Cardiac muscle cell (in vitro differentiated cells and primary cell): ENCODE measurements at regions not wholly inside any gene's neighbourhood (a gene's known extent, or its start where the extent isn't known, plus 50 kb on each side); places are given as distances from the start of the nearest gene placed in this dataset.
"Not testable (repeated sequence)": the region's sequence is repeated elsewhere in the genome, so short reads cannot be mapped to it uniquely, and the experiment has no call there.

ENCODE experiments used
- DNase-seq, 2 donors: peaks; one replicate each; pipeline versions ENCODE4 v3.0.0 to v3.0.0-alpha.2; 2010 to 2017; ENCODE audit warnings: low read depth in 1 of 2, low spot score in 1 of 2
- H3K27ac ChIP-seq: fragments of 200-600 bp; sonication (generic); 2 replicates; pipeline ENCODE4 v1.5.1; 2016
- H3K27me3 ChIP-seq: fragments of 200-600 bp; sonication (generic); 2 replicates; pipeline ENCODE4 v1.6.0; 2016; ENCODE audit warnings: control low read depth
- H3K36me3 ChIP-seq: fragments of 200-600 bp; sonication (generic); 2 replicates; pipeline ENCODE4 v1.5.1; 2016; ENCODE audit warnings: control low read depth
- H3K4me1 ChIP-seq: fragments of 200-600 bp; sonication (generic); 2 replicates; pipeline ENCODE4 v1.8.1; 2017; ENCODE audit warnings: low read depth, mild to moderate bottlenecking, mixed run types
- H3K4me3 ChIP-seq: fragments of 200-600 bp; sonication (generic); 2 replicates; pipeline ENCODE4 v1.5.1; 2016; ENCODE audit warnings: mild to moderate bottlenecking
- H3K9me3 ChIP-seq: fragments of 200-600 bp; sonication (generic); 2 replicates; pipeline ENCODE4 v1.5.1; 2017; ENCODE audit warnings: low read depth, mild to moderate bottlenecking, control low read depth
- TF ChIP-seq, protein P1 (sequence below): IDR thresholded peaks from 2 replicates; pipeline ENCODE4 v1.5.1; 2012; ENCODE audit warnings: low read depth, mild to moderate bottlenecking, low read length

GRCh38 chrX:23511793-23512192 lies 155.5 kb upstream of the PRDX4 start:
- DNase-seq = no peak
- no peaks in the 10 kb centered on the region for H3K27me3 ChIP-seq
- no peaks in the 10 kb centered on the region for H3K36me3 ChIP-seq
- no peak overlapping the region for H3K4me3 ChIP-seq
- H3K27ac ChIP-seq = no peak overlapping the region
- TF ChIP-seq, protein P1, sequence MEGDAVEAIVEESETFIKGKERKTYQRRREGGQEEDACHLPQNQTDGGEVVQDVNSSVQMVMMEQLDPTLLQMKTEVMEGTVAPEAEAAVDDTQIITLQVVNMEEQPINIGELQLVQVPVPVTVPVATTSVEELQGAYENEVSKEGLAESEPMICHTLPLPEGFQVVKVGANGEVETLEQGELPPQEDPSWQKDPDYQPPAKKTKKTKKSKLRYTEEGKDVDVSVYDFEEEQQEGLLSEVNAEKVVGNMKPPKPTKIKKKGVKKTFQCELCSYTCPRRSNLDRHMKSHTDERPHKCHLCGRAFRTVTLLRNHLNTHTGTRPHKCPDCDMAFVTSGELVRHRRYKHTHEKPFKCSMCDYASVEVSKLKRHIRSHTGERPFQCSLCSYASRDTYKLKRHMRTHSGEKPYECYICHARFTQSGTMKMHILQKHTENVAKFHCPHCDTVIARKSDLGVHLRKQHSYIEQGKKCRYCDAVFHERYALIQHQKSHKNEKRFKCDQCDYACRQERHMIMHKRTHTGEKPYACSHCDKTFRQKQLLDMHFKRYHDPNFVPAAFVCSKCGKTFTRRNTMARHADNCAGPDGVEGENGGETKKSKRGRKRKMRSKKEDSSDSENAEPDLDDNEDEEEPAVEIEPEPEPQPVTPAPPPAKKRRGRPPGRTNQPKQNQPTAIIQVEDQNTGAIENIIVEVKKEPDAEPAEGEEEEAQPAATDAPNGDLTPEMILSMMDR = no peak
- H3K4me1 ChIP-seq = no peaks in the 10 kb centered on the region
- no peaks in the 10 kb centered on the region for H3K9me3 ChIP-seq

- no peaks in the 10 kb centered on the region for H3K4me1 ChIP-seq
- H3K36me3 ChIP-seq = no peaks in the 10 kb centered on the region
- H3K9me3 ChIP-seq = no peaks in the 10 kb centered on the region
- no peak for DNase-seq
- H3K27ac ChIP-seq = no peak overlapping the region
- H3K4me3 ChIP-seq = no peak overlapping the region
- TF ChIP-seq, protein P1 = no peak
- no peaks in the 10 kb centered on the region for H3K27me3 ChIP-seq
Measured at GRCh38 chrX:23513121-23513520, 154.2 kb upstream of the PRDX4 start.

DNA sequence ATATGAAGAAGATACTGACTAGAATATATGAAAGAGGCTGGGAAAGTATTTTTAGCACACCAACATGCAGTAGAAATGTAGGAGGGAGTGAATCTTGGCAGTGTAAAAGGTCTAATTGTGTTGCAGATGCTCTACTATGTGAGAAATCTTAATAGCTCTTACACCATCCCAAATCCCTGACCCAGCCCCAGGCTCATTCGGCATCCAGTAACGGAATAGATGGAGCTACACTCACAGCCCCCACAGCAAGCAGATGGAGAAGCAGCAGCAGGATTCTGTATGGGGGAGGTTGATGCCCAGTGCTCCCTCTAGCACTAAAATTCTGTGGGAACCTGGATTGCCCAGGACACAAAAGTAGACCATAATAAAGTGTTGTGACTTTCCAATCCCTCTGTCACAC lies 153.2 kb upstream of the PRDX4 start:
- no peak for DNase-seq
- H3K4me1 ChIP-seq = no peaks in the 10 kb centered on the region
- H3K4me3 ChIP-seq = no peak overlapping the region
- H3K27ac ChIP-seq = no peak overlapping the region
- H3K27me3 ChIP-seq = no peaks in the 10 kb centered on the region
- TF ChIP-seq, protein P1 = no peak
- no peaks in the 10 kb centered on the region for H3K9me3 ChIP-seq
- H3K36me3 ChIP-seq = no peaks in the 10 kb centered on the region

- Histone ChIP-seq H3K4me1 (no peaks in the 10 kb centered on the region), H3K27ac (no peak overlapping the region), H3K27me3 (no peaks in the 10 kb centered on the region), H3K4me3 (no peak overlapping the region), H3K36me3 (no peaks in the 10 kb centered on the region), H3K9me3 (no peaks in the 10 kb centered on the region)
- TF ChIP-seq, protein P1 = no peak
- no peak for DNase-seq
Measured at GRCh38 chrX:23515028-23515427, 152.3 kb upstream of the PRDX4 start.

GRCh38 chrX:23523026-23523657 lies 144.2 kb upstream of the PRDX4 start:
- not testable (repeated sequence) for DNase-seq, H3K4me1 ChIP-seq, H3K9me3 ChIP-seq, H3K36me3 ChIP-seq, H3K4me3 ChIP-seq, H3K27me3 ChIP-seq, H3K27ac ChIP-seq

DNA sequence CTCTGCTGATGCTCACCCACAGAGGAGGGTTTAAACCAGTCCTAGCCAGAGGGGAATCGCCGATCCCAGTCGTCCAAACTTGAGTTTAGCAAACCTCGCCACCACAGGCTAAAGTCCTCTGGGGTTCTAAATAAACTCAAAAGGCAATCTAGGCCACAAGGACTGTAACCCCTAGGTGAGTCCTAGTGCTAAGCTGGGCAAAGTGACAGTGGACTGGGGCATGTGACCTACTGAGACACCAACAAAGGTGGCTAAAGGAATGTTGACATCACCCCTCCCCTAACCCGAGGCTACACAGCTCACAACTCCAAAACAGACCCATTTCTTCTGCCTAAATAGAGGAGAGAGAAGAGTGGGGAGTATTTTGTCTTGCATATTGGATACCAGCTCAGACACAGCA lies 142.8 kb upstream of the PRDX4 start:
- H3K27me3 ChIP-seq = no peaks in the 10 kb centered on the region
- H3K27ac ChIP-seq = no peak overlapping the region
- no peaks in the 10 kb centered on the region for H3K36me3 ChIP-seq
- no peaks in the 10 kb centered on the region for H3K9me3 ChIP-seq
- DNase-seq = no peak
- TF ChIP-seq, protein P1 = no peak
- H3K4me1 ChIP-seq = no peaks in the 10 kb centered on the region
- no peak overlapping the region for H3K4me3 ChIP-seq
